ENCODE measurements at regions not wholly inside any gene's neighbourhood (a gene's known extent, or its start where the extent isn't known, plus 50 kb on each side); places are given as distances from the start of the nearest gene placed in this dataset.

GRCh38 chr6:74914888-74915287 is 291.0 kb downstream of the COL12A1 start:
- Histone ChIP-seq H3K9me3 (ENCODE audit: control extremely low read depth in 1 of 3, control insufficient read depth in 2 of 3, insufficient read depth in 1 of 3, low read length in 2 of 3) (no peaks in the 10 kb centered on the region), H3K27ac (ENCODE audit: low read length in 2 of 2) (no peak overlapping the region), H3K4me2 (replicated peaks; ENCODE audit: low read depth, low read length, poor library complexity, severe bottlenecking) (no peak overlapping the region), H2AFZ (ENCODE audit: insufficient read depth, low read depth, low read length, poor library complexity, severe bottlenecking) (no peak overlapping the region), H3K4me1 (ENCODE audit: control insufficient read depth in 2 of 2, insufficient read depth in 2 of 2, low read length in 2 of 2) (no peaks in the 10 kb centered on the region), H3K27me3 (replicated peaks in 1 of 4; ENCODE audit: control extremely low read depth in 1 of 4, control insufficient read depth in 3 of 4, insufficient read depth in 4 of 4, low read length in 3 of 4) (no peaks in the 10 kb centered on the region), H3K4me3 (ENCODE audit: control extremely low read depth in 1 of 5, extremely low read depth in 1 of 5, insufficient read depth in 1 of 5, low read depth in 2 of 5, low read length in 4 of 5) (no peak overlapping the region), H3K79me2 (ENCODE audit: control insufficient read depth, insufficient read depth, low read length) (no peaks in the 10 kb centered on the region), H4K20me1 (ENCODE audit: control insufficient read depth, insufficient read depth, low read length, poor library complexity, severe bottlenecking) (no peaks in the 10 kb centered on the region), H3K36me3 (replicated peaks in 1 of 2; ENCODE audit: control extremely low read depth in 1 of 2, control insufficient read depth in 1 of 2, extremely low read depth in 1 of 2, insufficient read depth in 2 of 2, low read length in 1 of 2) (no peaks in the 10 kb centered on the region), H3K9ac (ENCODE audit: low read length) (no peak overlapping the region)
- no peaks in the 10 kb centered on the region for H3K27me3 Mint-ChIP-seq
- intact Hi-C loops (cut with micrococcal nuclease): no loop called here
- no peaks in the 10 kb centered on the region for H3K4me1 Mint-ChIP-seq
- 77% methylated on average over 2 of the region's 3 CpGs for WGBS (ENCODE audit: insufficient coverage)
- no peak for TF ChIP-seq EZH2 (IDR thresholded peaks at IDR 0.05; ENCODE audit: borderline replicate concordance, insufficient read depth, low read depth, low read length, poor library complexity, severe bottlenecking)
- TF ChIP-seq, protein P1, sequence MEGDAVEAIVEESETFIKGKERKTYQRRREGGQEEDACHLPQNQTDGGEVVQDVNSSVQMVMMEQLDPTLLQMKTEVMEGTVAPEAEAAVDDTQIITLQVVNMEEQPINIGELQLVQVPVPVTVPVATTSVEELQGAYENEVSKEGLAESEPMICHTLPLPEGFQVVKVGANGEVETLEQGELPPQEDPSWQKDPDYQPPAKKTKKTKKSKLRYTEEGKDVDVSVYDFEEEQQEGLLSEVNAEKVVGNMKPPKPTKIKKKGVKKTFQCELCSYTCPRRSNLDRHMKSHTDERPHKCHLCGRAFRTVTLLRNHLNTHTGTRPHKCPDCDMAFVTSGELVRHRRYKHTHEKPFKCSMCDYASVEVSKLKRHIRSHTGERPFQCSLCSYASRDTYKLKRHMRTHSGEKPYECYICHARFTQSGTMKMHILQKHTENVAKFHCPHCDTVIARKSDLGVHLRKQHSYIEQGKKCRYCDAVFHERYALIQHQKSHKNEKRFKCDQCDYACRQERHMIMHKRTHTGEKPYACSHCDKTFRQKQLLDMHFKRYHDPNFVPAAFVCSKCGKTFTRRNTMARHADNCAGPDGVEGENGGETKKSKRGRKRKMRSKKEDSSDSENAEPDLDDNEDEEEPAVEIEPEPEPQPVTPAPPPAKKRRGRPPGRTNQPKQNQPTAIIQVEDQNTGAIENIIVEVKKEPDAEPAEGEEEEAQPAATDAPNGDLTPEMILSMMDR (IDR thresholded peaks at IDR 0.05): no peak
- CTCF ChIA-PET: interaction anchor here (0.8 kb wide), 1 partner anchor 152 kb away, joined by 4 read pairs; no protein-coding TSS in a partner anchor
- DNase-seq (no peak), ATAC-seq (ENCODE audit: low read depth) (no peak)
- H3K27ac Mint-ChIP-seq: no peak overlapping the region
- no peaks in the 10 kb centered on the region for H3K9me3 Mint-ChIP-seq (ENCODE audit: insufficient read depth)
- no peak overlapping the region for H3K4me3 Mint-ChIP-seq
- POLR2A ChIA-PET: no interaction called here

DNA sequence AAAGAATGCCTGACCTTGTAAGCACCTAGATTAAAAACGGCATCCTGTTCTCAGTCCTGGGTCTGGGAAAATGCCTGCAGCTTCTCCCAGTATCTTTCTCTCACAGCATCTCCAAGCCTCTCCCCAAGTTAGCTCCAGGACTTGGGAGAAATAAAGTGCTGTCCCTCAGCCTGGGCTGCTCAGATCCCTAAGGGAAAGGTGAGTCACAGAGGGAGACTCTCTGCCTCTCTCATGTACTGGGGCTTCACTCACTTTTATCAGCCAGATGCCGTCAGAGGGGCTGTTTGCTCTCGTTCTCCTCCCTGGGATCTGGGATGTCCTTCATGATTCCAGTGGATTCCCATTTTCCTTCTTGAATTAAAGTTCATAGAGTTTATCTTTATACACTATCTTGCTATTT is 293.6 kb downstream of the COL12A1 start:
- ChIA-PET CTCF (no interaction called here), POLR2A (no interaction called here)
- Histone ChIP-seq H3K36me3 (replicated peaks in 1 of 2; ENCODE audit: control extremely low read depth in 1 of 2, control insufficient read depth in 1 of 2, extremely low read depth in 1 of 2, insufficient read depth in 2 of 2, low read length in 1 of 2) (no peaks in the 10 kb centered on the region), H3K27ac (ENCODE audit: low read length in 2 of 2) (no peak overlapping the region), H3K4me3 (ENCODE audit: control extremely low read depth in 1 of 5, extremely low read depth in 1 of 5, insufficient read depth in 1 of 5, low read depth in 2 of 5, low read length in 4 of 5) (no peak overlapping the region), H3K9me3 (ENCODE audit: control extremely low read depth in 1 of 3, control insufficient read depth in 2 of 3, insufficient read depth in 1 of 3, low read length in 2 of 3) (no peaks in the 10 kb centered on the region), H3K27me3 (replicated peaks in 1 of 4; ENCODE audit: control extremely low read depth in 1 of 4, control insufficient read depth in 3 of 4, insufficient read depth in 4 of 4, low read length in 3 of 4) (no peaks in the 10 kb centered on the region), H3K4me2 (replicated peaks; ENCODE audit: low read depth, low read length, poor library complexity, severe bottlenecking) (no peak overlapping the region), H3K79me2 (ENCODE audit: control insufficient read depth, insufficient read depth, low read length) (no peaks in the 10 kb centered on the region), H3K4me1 (ENCODE audit: control insufficient read depth in 2 of 2, insufficient read depth in 2 of 2, low read length in 2 of 2) (no peaks in the 10 kb centered on the region), H4K20me1 (ENCODE audit: control insufficient read depth, insufficient read depth, low read length, poor library complexity, severe bottlenecking) (no peaks in the 10 kb centered on the region), H2AFZ (ENCODE audit: insufficient read depth, low read depth, low read length, poor library complexity, severe bottlenecking) (no peak overlapping the region), H3K9ac (ENCODE audit: low read length) (no peak overlapping the region)
- H3K9me3 Mint-ChIP-seq (ENCODE audit: insufficient read depth): no peaks in the 10 kb centered on the region
- intact Hi-C loops (cut with micrococcal nuclease): no loop called here
- no peak overlapping the region for H3K27ac Mint-ChIP-seq
- no peaks in the 10 kb centered on the region for H3K4me1 Mint-ChIP-seq
- no peaks in the 10 kb centered on the region for H3K27me3 Mint-ChIP-seq
- TF ChIP-seq, protein P1 (IDR thresholded peaks at IDR 0.05): no peak
- no peak for TF ChIP-seq EZH2 (IDR thresholded peaks at IDR 0.05; ENCODE audit: borderline replicate concordance, insufficient read depth, low read depth, low read length, poor library complexity, severe bottlenecking)
- WGBS (ENCODE audit: insufficient coverage): 88% methylated on average over 1 of the region's 3 CpGs
- no peak for DNase-seq
- no peak overlapping the region for H3K4me3 Mint-ChIP-seq
- ATAC-seq (ENCODE audit: low read depth): no peak
